ENCODE measurements at regions not wholly inside any gene's neighbourhood (a gene's known extent, or its start where the extent isn't known, plus 50 kb on each side); places are given as distances from the start of the nearest gene placed in this dataset.

DNA sequence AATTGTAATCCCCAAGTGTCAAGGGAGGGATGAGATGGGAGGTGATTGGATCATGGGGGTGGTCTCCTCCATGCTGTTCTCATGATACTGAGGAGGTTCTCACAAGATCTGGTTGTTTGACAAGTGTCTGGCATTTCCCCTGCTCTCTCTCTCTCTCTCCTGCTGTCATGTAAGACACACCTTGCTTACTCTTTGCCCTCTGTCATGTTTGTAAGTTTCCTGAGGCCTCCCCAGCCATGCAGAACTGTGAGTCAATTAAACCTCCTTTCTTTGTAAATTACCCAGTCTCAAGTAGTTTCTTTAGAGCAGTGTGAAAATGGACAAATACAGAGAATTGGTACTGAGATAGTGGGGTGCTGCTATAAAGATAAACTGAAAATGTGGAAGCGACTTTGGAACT lies 207.9 kb downstream of the HINT1 start:
- Histone ChIP-seq H3K4me2 (ENCODE audit: insufficient read depth, insufficient read length, low read length) (no peak overlapping the region), H2BK15ac (ENCODE audit: low read depth, low read length) (no peak overlapping the region), H3K18ac (ENCODE audit: insufficient read length, low read depth, low read length) (no peak overlapping the region), H2BK120ac (ENCODE audit: low read depth, low read length, poor library complexity, severe bottlenecking) (no peak overlapping the region), H3K27me3 (ENCODE audit: insufficient read depth, low read length) (no peaks in the 10 kb centered on the region), H4K5ac (ENCODE audit: insufficient read length, low read depth, low read length) (no peak overlapping the region), H3K56ac (ENCODE audit: insufficient read length, low read depth, low read length) (no peak overlapping the region), H3K9ac (ENCODE audit: extremely low read depth, insufficient read length, low read length) (no peak overlapping the region), H3K79me2 (ENCODE audit: insufficient read depth, low read length) (no peaks in the 10 kb centered on the region), H4K20me1 (ENCODE audit: control insufficient read depth, insufficient read depth, insufficient read length) (no peaks in the 10 kb centered on the region), H2AK5ac (ENCODE audit: insufficient read length, low read length) (no peak overlapping the region), H3K4ac (ENCODE audit: low read depth, low read length) (no peak overlapping the region), H4K8ac (replicated peaks; ENCODE audit: insufficient read length, low read depth, low read length) (no peak overlapping the region), H2AFZ (ENCODE audit: low read length) (no peak overlapping the region), H3K23me2 (ENCODE audit: insufficient read length, low read depth, low read length, poor library complexity, severe bottlenecking) (no peaks in the 10 kb centered on the region), H3K9me3 (ENCODE audit: control insufficient read depth, low read depth, low read length) (no peaks in the 10 kb centered on the region), H3K23ac (ENCODE audit: insufficient read length, low read depth, low read length) (no peak overlapping the region), H3K4me1 (ENCODE audit: insufficient read depth, low read length) (no peaks in the 10 kb centered on the region; the same call in 1 of the 2 replicates), H3T11ph (ENCODE audit: low read length) (no peak overlapping the region), H2BK5ac (ENCODE audit: insufficient read length, low read length) (no peak overlapping the region), H2BK20ac (ENCODE audit: low read depth, low read length, poor library complexity, severe bottlenecking) (no peak overlapping the region), H2BK12ac (ENCODE audit: insufficient read length, low read depth, low read length) (no peak overlapping the region), H3K79me1 (ENCODE audit: insufficient read depth, low read depth, low read length, poor library complexity, severe bottlenecking) (no peaks in the 10 kb centered on the region), H3K14ac (ENCODE audit: insufficient read depth, low read length) (no peak overlapping the region), H3K27ac (ENCODE audit: insufficient read length, low read depth, low read length) (no peak overlapping the region), H4K91ac (ENCODE audit: insufficient read length, low read depth, low read length) (no peak overlapping the region)
- Mint-ChIP-seq H3K27ac (no peak overlapping the region), H3K4me3 (no peak overlapping the region), H3K36me3 (ENCODE audit: insufficient read depth in 1 of 3, low read depth in 3 of 3) (peaks cover 0 to 3% (median 2%) of the 10 kb centered on the region in 3 experiments; a peak in 4 of 7 replicates), H3K4me1 (peaks cover 26 to 27% of the 10 kb centered on the region in 2 experiments), H3K27me3 (ENCODE audit: low read depth) (no peaks in the 10 kb centered on the region), H3K9me3 (peaks cover 2 to 11% of the 10 kb centered on the region in 2 experiments; a peak in 4 of 5 replicates)
- WGBS (ENCODE audit: extremely low coverage, insufficient read length, low lambda C conversion rate): no CpG with 5 or more reads among the region's 1 CpG
- DNase-seq: no peak
- TF ChIP-seq, protein P1, sequence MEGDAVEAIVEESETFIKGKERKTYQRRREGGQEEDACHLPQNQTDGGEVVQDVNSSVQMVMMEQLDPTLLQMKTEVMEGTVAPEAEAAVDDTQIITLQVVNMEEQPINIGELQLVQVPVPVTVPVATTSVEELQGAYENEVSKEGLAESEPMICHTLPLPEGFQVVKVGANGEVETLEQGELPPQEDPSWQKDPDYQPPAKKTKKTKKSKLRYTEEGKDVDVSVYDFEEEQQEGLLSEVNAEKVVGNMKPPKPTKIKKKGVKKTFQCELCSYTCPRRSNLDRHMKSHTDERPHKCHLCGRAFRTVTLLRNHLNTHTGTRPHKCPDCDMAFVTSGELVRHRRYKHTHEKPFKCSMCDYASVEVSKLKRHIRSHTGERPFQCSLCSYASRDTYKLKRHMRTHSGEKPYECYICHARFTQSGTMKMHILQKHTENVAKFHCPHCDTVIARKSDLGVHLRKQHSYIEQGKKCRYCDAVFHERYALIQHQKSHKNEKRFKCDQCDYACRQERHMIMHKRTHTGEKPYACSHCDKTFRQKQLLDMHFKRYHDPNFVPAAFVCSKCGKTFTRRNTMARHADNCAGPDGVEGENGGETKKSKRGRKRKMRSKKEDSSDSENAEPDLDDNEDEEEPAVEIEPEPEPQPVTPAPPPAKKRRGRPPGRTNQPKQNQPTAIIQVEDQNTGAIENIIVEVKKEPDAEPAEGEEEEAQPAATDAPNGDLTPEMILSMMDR (conservative IDR thresholded peaks at IDR 0.05): no peak
